ENCODE measurements at regions not wholly inside any gene's neighbourhood (a gene's known extent, or its start where the extent isn't known, plus 50 kb on each side); places are given as distances from the start of the nearest gene placed in this dataset.

DNA sequence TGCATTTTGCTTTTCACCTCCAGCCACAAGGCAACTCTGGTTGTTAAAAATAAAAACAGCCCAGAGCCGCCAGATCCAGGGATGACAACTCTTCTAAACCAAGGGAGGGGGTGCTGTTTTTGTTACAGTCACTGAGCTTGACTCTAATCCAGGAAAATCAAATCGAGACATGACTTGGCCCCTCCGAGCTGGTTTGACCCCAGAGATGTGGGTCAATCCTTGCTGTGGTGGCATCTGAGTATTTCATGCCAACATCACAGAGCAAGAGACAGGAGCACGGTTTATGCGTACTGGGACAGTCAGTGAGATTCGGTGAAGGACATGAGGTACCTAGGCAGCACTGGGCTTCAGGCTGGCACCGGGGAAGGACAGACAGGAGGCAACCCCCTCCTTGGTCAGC is 88.8 kb upstream of the ZMIZ1 start:
- Histone ChIP-seq H3K27ac (ENCODE audit: low read depth, low read length) (no peak overlapping the region), H3K4me3 (ENCODE audit: low read depth, low read length) (no peak overlapping the region), H3K27me3 (ENCODE audit: control insufficient read depth, insufficient read depth, low read length) (peaks cover 6% of the 10 kb centered on the region), H3K9me3 (ENCODE audit: control insufficient read depth, insufficient read depth, low read length) (no peaks in the 10 kb centered on the region; the same call in 1 of the 2 replicates)
- ChIA-PET CTCF (no interaction called here), POLR2A (no interaction called here)
- no peak for DNase-seq (ENCODE audit: low read depth, low spot score)
- TF ChIP-seq, protein P1, sequence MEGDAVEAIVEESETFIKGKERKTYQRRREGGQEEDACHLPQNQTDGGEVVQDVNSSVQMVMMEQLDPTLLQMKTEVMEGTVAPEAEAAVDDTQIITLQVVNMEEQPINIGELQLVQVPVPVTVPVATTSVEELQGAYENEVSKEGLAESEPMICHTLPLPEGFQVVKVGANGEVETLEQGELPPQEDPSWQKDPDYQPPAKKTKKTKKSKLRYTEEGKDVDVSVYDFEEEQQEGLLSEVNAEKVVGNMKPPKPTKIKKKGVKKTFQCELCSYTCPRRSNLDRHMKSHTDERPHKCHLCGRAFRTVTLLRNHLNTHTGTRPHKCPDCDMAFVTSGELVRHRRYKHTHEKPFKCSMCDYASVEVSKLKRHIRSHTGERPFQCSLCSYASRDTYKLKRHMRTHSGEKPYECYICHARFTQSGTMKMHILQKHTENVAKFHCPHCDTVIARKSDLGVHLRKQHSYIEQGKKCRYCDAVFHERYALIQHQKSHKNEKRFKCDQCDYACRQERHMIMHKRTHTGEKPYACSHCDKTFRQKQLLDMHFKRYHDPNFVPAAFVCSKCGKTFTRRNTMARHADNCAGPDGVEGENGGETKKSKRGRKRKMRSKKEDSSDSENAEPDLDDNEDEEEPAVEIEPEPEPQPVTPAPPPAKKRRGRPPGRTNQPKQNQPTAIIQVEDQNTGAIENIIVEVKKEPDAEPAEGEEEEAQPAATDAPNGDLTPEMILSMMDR (IDR thresholded peaks at IDR 0.05; ENCODE audit: low read depth, low read length): no peak

DNA sequence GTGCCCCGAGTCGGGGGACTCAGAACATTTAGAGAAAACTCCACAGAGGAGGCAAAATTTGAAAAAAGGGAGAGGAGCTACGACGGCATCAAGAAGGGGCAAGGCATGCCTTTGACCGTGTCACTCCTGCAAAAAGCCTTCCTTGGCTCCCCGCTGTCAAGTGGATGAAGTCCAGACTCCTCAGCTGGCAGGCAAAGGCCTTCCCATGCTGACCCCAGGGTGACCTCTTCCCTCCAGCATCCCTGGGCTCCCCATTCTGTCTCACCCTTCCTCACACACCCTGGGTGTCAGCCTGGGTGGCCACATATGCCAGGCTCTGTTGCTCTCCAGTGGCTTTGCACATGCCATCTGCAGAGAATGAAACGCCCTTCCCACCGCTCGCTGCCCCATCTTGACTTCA is 88.4 kb upstream of the ZMIZ1 start:
- H3K27me3 ChIP-seq (ENCODE audit: control insufficient read depth, insufficient read depth, low read length): peaks cover 6% of the 10 kb centered on the region
- TF ChIP-seq, protein P1 (IDR thresholded peaks at IDR 0.05; ENCODE audit: low read depth, low read length): no peak
- no peak overlapping the region for H3K27ac ChIP-seq (ENCODE audit: low read depth, low read length)
- no peaks in the 10 kb centered on the region; the same call in 1 of the 2 replicates for H3K9me3 ChIP-seq (ENCODE audit: control insufficient read depth, insufficient read depth, low read length)
- no peak overlapping the region for H3K4me3 ChIP-seq (ENCODE audit: low read depth, low read length)
- no peak for DNase-seq (ENCODE audit: low read depth, low spot score)
- POLR2A ChIA-PET: no interaction called here
- CTCF ChIA-PET: no interaction called here

DNA sequence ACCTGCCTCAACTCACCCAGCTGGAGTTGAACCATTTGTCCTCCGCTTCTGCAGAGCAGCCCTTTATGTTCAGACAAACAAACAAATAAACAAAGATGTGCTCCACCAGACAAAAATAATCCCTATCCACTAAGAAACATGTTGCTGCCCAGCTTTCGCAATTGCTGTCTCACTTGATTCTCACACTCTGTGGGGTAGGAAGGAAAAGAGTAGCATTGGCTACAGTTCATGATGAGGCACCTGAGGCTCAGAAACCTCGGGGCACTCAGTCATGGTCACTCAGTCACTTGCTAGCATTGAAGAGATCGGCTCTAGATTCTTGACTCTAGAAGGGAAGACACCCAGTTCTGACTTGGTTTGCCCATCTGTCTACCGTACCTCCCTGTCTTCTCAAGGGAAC is 88.0 kb upstream of the ZMIZ1 start:
- no peak for DNase-seq (ENCODE audit: low read depth, low spot score)
- no peaks in the 10 kb centered on the region; the same call in 1 of the 2 replicates for H3K9me3 ChIP-seq (ENCODE audit: control insufficient read depth, insufficient read depth, low read length)
- ChIA-PET POLR2A (no interaction called here), CTCF (no interaction called here)
- H3K27ac ChIP-seq (ENCODE audit: low read depth, low read length): no peak overlapping the region
- TF ChIP-seq, protein P1 (IDR thresholded peaks at IDR 0.05; ENCODE audit: low read depth, low read length): no peak
- H3K27me3 ChIP-seq (ENCODE audit: control insufficient read depth, insufficient read depth, low read length): peaks cover 6% of the 10 kb centered on the region
- H3K4me3 ChIP-seq (ENCODE audit: low read depth, low read length): no peak overlapping the region

DNA sequence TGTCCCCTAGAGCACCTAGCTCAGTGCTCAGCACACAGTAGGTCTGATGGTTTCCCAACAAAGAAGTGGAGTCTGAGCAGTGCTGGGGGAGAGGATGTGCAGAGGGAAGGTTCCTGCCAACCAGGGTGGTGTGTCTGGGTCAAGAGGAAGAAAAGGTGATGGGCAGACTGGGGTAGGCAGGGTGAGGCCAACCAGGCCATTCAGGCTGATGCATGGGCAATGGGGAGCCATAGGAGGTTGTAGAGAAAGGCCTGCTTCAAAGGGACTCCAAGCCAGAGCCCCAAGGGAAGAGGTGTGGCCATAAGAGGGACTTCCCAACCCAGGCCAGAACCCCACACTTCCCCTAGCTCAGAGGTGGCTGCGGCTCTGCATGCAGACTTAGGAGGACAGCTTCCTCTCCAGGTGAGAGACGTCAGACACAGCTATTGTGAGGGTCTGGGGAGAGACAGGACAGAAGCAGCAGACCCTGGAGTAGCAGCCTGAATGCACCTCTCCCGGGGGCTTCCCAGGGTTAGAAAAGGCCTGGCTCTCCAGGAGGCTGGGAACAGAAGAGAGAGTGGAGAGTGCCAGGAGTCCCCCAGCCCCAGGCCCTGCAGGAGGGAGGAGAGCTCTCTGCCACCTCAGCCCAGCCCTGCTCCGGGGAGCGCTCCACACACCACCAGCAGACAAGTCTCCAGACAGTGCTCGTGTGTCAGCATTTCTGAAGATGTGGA is 87.4 kb upstream of the ZMIZ1 start:
- DNase-seq (ENCODE audit: low read depth, low spot score): no peak
- TF ChIP-seq, protein P1 (IDR thresholded peaks at IDR 0.05; ENCODE audit: low read depth, low read length): no peak
- ChIA-PET CTCF (no interaction called here), POLR2A (no interaction called here)
- Histone ChIP-seq H3K4me3 (ENCODE audit: low read depth, low read length) (no peak overlapping the region), H3K27me3 (ENCODE audit: control insufficient read depth, insufficient read depth, low read length) (peaks cover 6% of the 10 kb centered on the region), H3K9me3 (ENCODE audit: control insufficient read depth, insufficient read depth, low read length) (no peaks in the 10 kb centered on the region; the same call in 1 of the 2 replicates), H3K27ac (ENCODE audit: low read depth, low read length) (no peak overlapping the region)

DNA sequence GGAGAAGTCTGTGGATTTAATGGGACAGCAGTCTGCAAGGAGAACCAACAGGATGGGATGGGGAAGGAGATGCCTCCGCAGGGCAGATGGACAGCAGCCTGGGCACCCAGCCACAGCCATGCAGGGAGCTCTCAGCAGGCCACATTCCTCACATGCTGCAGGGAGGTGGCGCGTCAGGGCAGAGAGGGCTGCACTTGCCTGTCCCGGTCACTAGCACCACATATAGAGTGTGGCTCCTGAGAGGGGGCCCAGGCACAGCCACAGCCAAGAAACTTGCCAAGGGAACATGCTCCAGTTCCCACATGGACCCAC is 86.8 kb upstream of the ZMIZ1 start:
- DNase-seq (ENCODE audit: low read depth, low spot score): no peak
- H3K27ac ChIP-seq (ENCODE audit: low read depth, low read length): no peak overlapping the region
- no peaks in the 10 kb centered on the region; the same call in 1 of the 2 replicates for H3K9me3 ChIP-seq (ENCODE audit: control insufficient read depth, insufficient read depth, low read length)
- peaks cover 6% of the 10 kb centered on the region for H3K27me3 ChIP-seq (ENCODE audit: control insufficient read depth, insufficient read depth, low read length)
- ChIA-PET CTCF (interaction anchor here (0.6 kb wide), 1 partner anchor 28 kb away, joined by 3 read pairs; no protein-coding TSS in a partner anchor), POLR2A (no interaction called here)
- TF ChIP-seq, protein P1 (IDR thresholded peaks at IDR 0.05; ENCODE audit: low read depth, low read length): no peak
- no peak overlapping the region for H3K4me3 ChIP-seq (ENCODE audit: low read depth, low read length)
